ENCODE measurements at regions not wholly inside any gene's neighbourhood (a gene's known extent, or its start where the extent isn't known, plus 50 kb on each side); places are given as distances from the start of the nearest gene placed in this dataset.
A peak's percentile ranks its signal among the peaks of the same experiment; 100 is the strongest.

GRCh38 chr9:108483676-108484075, 372.1 kb downstream of the ACTL7B start:
- DNase-seq, result no peak

- no peak for DNase-seq
These were observed 375.7 kb downstream of the ACTL7B start for GRCh38 chr9:108479989-108480652.

GRCh38 chr9:108478431-108479332, 377.1 kb downstream of the ACTL7B start:
- DNase-seq, result no peak

GRCh38 chr9:108477529-108478006, 378.2 kb downstream of the ACTL7B start:
- no peak for DNase-seq

GRCh38 chr9:108476574-108476973, 379.2 kb downstream of the ACTL7B start:
- DNase-seq, result no peak

- DNase-seq, result no peak
These were observed 380.0 kb downstream of the ACTL7B start for GRCh38 chr9:108475813-108476212.

- DNase-seq, result no peak
These were observed 381.4 kb downstream of the ACTL7B start for GRCh38 chr9:108474356-108474755.

GRCh38 chr9:108473209-108474112, 382.3 kb downstream of the ACTL7B start:
- DNase-seq, result no peak

- DNase-seq, result peak; percentile 19
These were observed 386.1 kb downstream of the ACTL7B start for GRCh38 chr9:108469654-108470053.

GRCh38 chr9:108468364-108468763, 387.4 kb downstream of the ACTL7B start:
- no peak for DNase-seq

GRCh38 chr9:108467653-108468324, 388.0 kb downstream of the ACTL7B start:
- DNase-seq, result no peak

- no peak for DNase-seq
These were observed 388.6 kb downstream of the ACTL7B start for GRCh38 chr9:108467161-108467560.

- no peak for DNase-seq
These were observed 389.5 kb downstream of the ACTL7B start for GRCh38 chr9:108466304-108466703.

- no peak for DNase-seq
These were observed 391.7 kb downstream of the ACTL7B start for GRCh38 chr9:108463932-108464606.

GRCh38 chr9:108456903-108457302, 398.9 kb downstream of the ACTL7B start:
- DNase-seq, result no peak

- DNase-seq, result no peak
These were observed 410.2 kb downstream of the ACTL7B start for GRCh38 chr9:108445431-108446071.

GRCh38 chr9:108444400-108445358, 411.1 kb downstream of the ACTL7B start:
- DNase-seq, result no peak

GRCh38 chr9:108443741-108444140, 412.0 kb downstream of the ACTL7B start:
- no peak for DNase-seq

GRCh38 chr9:108443019-108443633, 412.7 kb downstream of the ACTL7B start:
- DNase-seq, result no peak

GRCh38 chr9:108442627-108443018, 413.2 kb downstream of the ACTL7B start:
- DNase-seq, result no peak

Data from CD4-positive, alpha-beta T cell treated with Interleukin-21 for 1 hour (primary cell).